ENCODE measurements at regions not wholly inside any gene's neighbourhood (a gene's known extent, or its start where the extent isn't known, plus 50 kb on each side); places are given as distances from the start of the nearest gene placed in this dataset.
"Not testable (repeated sequence)": the region's sequence is repeated elsewhere in the genome, so short reads cannot be mapped to it uniquely, and the experiment has no call there.

DNA sequence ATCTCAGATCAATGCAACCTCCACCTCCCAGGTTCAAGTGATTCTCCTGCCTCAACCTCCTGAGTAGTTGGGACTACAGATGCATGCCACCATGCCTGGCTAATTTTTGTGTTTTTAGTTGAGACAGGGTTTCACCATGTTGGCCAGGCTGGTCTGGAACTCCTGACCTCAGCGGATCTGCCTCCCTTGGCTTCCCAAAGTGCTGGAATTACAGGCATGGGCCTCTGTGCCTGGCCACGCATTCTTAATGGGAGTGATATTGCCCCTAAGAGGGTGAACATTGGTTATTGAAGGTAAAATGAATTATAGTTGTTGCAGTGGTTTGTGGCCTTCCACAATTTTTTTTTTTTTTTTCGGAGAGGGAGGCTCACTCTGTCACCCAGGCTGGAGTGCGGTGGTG is 309.5 kb upstream of the ZNF337 start:
- TF ChIP-seq, protein P1, sequence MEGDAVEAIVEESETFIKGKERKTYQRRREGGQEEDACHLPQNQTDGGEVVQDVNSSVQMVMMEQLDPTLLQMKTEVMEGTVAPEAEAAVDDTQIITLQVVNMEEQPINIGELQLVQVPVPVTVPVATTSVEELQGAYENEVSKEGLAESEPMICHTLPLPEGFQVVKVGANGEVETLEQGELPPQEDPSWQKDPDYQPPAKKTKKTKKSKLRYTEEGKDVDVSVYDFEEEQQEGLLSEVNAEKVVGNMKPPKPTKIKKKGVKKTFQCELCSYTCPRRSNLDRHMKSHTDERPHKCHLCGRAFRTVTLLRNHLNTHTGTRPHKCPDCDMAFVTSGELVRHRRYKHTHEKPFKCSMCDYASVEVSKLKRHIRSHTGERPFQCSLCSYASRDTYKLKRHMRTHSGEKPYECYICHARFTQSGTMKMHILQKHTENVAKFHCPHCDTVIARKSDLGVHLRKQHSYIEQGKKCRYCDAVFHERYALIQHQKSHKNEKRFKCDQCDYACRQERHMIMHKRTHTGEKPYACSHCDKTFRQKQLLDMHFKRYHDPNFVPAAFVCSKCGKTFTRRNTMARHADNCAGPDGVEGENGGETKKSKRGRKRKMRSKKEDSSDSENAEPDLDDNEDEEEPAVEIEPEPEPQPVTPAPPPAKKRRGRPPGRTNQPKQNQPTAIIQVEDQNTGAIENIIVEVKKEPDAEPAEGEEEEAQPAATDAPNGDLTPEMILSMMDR (IDR thresholded peaks at IDR 0.05): not testable (repeated sequence)
- TF ChIP-seq POLR2A (IDR thresholded peaks at IDR 0.05; ENCODE audit: low read depth); POLR2AphosphoS5 (IDR thresholded peaks at IDR 0.05): not testable (repeated sequence)

Data from esophagus muscularis mucosa (tissue), 3 donors.